ENCODE measurements at regions not wholly inside any gene's neighbourhood (a gene's known extent, or its start where the extent isn't known, plus 50 kb on each side); places are given as distances from the start of the nearest gene placed in this dataset.

- DNase-seq, result no peak
Observed at GRCh38 chr1:25103164-25103795, 129.0 kb downstream of the SYF2 start.

GRCh38 chr1:25100151-25100833, 132.0 kb downstream of the SYF2 start:
- DNase-seq, result no peak

DNA sequence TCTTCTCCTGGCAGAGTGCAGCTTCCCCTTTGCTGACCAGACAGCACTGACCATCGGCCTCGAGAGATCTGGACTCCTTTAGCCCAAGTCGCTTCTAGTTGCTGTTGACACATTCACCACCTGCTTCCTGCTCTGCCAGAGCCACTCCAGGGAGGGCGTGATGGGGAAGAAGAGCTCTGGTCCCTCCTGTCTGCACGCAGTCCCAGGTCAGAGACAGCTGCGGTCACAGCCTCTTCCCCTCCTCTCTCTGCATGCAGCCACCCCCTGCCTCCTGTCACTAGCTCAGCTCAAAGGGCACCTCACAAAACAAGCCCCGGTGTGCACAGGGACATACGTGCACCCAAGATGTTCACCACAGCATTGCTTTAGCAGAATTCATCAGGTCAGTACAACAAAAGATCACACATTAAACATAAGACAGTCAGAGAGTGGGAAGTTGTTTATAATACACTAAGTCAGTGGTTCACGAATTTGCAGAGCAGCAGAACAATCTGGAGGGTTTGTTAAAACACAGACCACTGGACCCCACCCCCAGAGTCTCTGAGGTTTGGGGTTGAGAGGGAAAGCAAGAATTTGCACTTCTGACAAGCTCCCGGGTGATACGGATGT, 132.9 kb downstream of the SYF2 start:
- no peak for DNase-seq

GRCh38 chr1:25098717-25099116, 133.6 kb downstream of the SYF2 start:
- no peak for DNase-seq

GRCh38 chr1:25096307-25097150, 135.8 kb downstream of the SYF2 start:
- DNase-seq, result no peak

GRCh38 chr1:25095635-25096200, 136.6 kb downstream of the SYF2 start:
- DNase-seq, result no peak

DNA sequence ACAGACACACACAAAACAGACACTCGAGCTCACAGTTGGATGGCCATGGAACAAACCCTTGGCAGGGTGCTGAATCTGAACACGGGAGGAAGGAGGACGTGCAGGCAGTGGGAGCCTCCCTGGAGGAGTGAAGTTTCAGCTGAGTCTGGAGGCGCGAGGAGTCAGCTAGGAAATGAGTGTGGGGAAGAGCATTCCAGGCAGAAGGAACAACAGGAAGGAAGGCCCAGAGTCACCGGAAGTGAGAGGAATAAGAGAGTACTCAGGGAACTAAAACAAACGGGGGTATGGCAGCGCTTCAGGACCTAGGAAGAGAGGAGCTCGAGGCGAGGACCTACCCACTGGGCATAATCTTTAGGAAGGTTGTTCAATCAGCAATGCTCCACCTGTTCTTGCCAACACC, 137.3 kb downstream of the SYF2 start:
- DNase-seq, result no peak

GRCh38 chr1:25094229-25094628, 138.1 kb downstream of the SYF2 start:
- DNase-seq, result no peak

DNA sequence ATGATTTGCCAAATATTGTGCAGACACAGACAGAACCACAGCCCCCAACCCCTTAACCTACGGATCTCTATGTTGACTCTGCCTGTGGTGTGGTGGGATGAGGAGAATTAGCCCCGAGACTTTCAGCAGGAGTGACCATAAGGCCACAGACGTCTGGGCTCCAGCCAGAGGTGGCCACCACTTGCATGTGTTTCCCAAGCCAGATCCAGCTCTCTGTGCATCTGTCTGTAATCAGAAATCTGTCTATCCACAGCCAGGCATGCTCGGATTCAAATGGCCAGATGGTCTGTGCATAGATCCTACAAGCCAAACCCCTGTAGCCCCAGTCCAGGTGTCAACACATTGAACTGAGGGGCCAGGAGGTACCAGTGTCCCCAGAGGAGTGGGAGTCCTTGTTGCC, 140.6 kb downstream of the SYF2 start:
- no peak for DNase-seq

- no peak for DNase-seq
Observed at GRCh38 chr1:25090707-25091422, 141.4 kb downstream of the SYF2 start.

DNA sequence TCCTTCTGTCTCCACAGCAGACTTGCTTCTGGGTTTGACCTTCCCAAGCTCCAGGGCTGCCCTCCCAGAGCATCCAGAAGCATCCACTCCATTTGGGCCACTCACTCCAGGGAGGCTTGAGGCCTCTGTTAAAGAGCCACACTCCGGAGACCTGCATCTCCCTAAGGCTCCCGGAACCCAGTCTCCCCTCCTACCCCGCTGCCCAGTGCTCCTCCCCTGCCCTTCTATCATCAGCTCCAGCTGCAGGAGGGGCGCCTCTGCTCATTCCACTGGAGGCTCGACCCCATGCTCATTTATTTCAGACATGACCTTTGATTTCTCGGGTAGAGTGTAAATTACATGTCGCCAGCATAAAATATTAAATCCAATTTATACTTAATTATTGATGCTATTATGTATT, 142.5 kb downstream of the SYF2 start:
- DNase-seq, result no peak

DNA sequence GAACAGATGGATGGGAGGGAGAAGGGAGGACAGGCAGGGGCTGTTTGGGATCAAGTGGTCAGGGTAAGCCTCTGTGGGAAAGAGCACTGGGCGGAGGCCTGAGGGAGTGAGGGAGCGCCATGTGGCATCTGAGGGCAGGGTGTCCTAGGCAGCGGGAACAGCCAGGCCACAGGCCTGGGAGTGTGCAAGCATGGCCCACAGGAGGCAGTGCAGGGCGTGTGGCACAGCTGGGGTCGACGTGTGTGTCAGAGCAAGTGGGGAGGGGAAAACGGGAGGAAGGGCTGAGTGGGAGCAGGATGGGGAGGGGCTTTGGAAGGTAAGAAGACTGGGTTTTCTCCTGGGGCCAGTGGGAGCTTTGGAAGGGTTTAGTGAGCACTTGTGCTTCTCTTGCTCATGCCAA, 143.4 kb downstream of the SYF2 start:
- DNase-seq, result no peak

- DNase-seq, result no peak
Observed at GRCh38 chr1:25088180-25088701, 144.1 kb downstream of the SYF2 start.

- DNase-seq, result no peak
Observed at GRCh38 chr1:25086518-25087079, 145.7 kb downstream of the SYF2 start.

GRCh38 chr1:25084407-25084806, 147.9 kb downstream of the SYF2 start:
- DNase-seq, result no peak

- DNase-seq, result no peak
Observed at GRCh38 chr1:25083481-25084345, 148.6 kb downstream of the SYF2 start.

DNA sequence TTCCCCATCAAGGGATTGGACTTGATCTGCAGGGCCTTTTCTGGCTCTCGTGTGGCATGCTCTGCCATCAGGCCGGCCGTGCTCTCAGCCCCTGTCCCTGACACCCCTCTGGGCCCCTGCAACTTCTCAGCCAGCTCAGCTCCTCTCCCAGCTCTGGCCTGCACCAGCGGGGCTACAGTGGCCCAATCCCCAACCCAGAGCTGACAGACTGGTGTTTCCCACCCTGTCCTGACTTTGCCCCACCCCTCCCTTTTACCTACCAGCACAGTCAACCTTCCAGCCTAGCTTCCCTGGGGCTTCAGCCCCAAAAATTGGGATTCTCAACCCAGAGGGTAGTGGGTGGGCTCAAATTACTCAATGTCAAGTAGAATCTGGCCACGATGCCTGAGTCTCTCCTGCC, 149.3 kb downstream of the SYF2 start:
- no peak for DNase-seq

DNA sequence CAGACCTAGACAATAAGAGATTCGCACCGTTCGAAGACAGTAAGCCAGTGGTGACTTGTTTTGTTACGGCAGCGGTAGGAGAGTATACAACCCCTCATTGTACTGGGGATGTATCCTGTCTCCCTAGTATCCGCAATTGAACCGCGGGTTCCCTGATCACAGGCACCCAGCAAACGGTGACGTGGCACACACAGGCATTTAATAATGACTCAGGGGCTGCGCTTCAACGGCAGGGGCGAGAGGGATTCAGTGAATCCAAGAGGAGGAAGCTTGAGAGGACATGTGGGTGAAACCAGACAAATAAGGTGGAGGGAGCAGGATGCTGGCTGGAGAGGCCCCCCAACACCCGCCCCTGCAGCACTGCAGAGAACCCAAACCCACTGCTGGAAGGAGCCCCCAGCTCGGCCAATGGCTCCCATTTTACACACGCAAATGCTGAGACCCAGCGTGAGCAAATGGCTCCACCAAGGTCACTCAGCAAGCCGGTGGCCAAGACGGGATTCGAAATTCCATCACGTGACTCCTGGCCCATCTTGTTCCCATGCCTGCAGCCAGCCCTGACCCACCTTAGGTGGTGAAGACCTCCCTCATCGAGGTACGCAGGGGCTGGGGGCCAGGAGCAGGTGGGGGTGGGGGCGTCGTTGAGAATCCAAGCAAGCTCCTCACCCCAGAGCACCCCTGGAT, 149.9 kb downstream of the SYF2 start:
- DNase-seq, result no peak

- DNase-seq, result no peak
Observed at GRCh38 chr1:25081496-25081895, 150.8 kb downstream of the SYF2 start.
